ENCODE measurements at regions not wholly inside any gene's neighbourhood (a gene's known extent, or its start where the extent isn't known, plus 50 kb on each side); places are given as distances from the start of the nearest gene placed in this dataset.
"Not testable (repeated sequence)": the region's sequence is repeated elsewhere in the genome, so short reads cannot be mapped to it uniquely, and the experiment has no call there.

- DNase-seq, H3K4me3 Mint-ChIP-seq, H3K27me3 Mint-ChIP-seq, POLR2A ChIA-PET, H3K36me3 Mint-ChIP-seq, H3K27ac Mint-ChIP-seq, H3K4me1 Mint-ChIP-seq, ATAC-seq: not testable (repeated sequence)
- H3K9me3 Mint-ChIP-seq, result peaks cover 0 to 21% (median 5%) of the 10 kb centered on the region in 9 donors
These were observed 163.4 kb downstream of the VGLL3 start for GRCh38 chr3:86827582-86827981.

- no peak for ATAC-seq
- Mint-ChIP-seq H3K9me3 (peaks cover 0 to 21% (median 5%) of the 10 kb centered on the region in 9 donors), H3K4me1 (no peaks in the 10 kb centered on the region), H3K27ac (peak overlapping the region in 1 of 10 donors; percentile 45), H3K27me3 (no peaks in the 10 kb centered on the region), H3K36me3 (no peaks in the 10 kb centered on the region), H3K4me3 (no peak overlapping the region)
- no peak for DNase-seq
- POLR2A ChIA-PET, result no interaction called here
These were observed 164.7 kb downstream of the VGLL3 start for GRCh38 chr3:86826292-86826691.

GRCh38 chr3:86815880-86816279, 175.1 kb downstream of the VGLL3 start:
- POLR2A ChIA-PET, result no interaction called here
- DNase-seq (no peak), ATAC-seq (no peak)
- H3K9me3 Mint-ChIP-seq, result peaks cover 0 to 5% (median 0%) of the 10 kb centered on the region in 9 donors
- no peaks in the 10 kb centered on the region for H3K4me1 Mint-ChIP-seq
- no peaks in the 10 kb centered on the region for H3K36me3 Mint-ChIP-seq
- H3K27me3 Mint-ChIP-seq, result no peaks in the 10 kb centered on the region
- no peak overlapping the region for H3K27ac Mint-ChIP-seq
- no peak overlapping the region for H3K4me3 Mint-ChIP-seq

- DNase-seq (no peak), ATAC-seq (no peak)
- Mint-ChIP-seq H3K27ac (no peak overlapping the region), H3K9me3 (peaks cover 0 to 8% (median 0%) of the 10 kb centered on the region in 9 donors), H3K4me1 (no peaks in the 10 kb centered on the region), H3K27me3 (no peaks in the 10 kb centered on the region), H3K36me3 (no peaks in the 10 kb centered on the region), H3K4me3 (no peak overlapping the region)
- POLR2A ChIA-PET, result no interaction called here
These were observed 175.9 kb downstream of the VGLL3 start for GRCh38 chr3:86814918-86815655.

- Mint-ChIP-seq H3K9me3 (peaks cover 0 to 10% (median 0%) of the 10 kb centered on the region in 9 donors), H3K27me3 (no peaks in the 10 kb centered on the region), H3K36me3 (no peaks in the 10 kb centered on the region), H3K4me3 (no peak overlapping the region), H3K4me1 (no peaks in the 10 kb centered on the region), H3K27ac (no peak overlapping the region)
- DNase-seq, result no peak
- POLR2A ChIA-PET, result no interaction called here
- no peak for ATAC-seq
These were observed 176.6 kb downstream of the VGLL3 start for GRCh38 chr3:86814321-86814720.

GRCh38 chr3:86801921-86802320, 189.0 kb downstream of the VGLL3 start:
- POLR2A ChIA-PET, result no interaction called here
- no peak overlapping the region for H3K4me3 Mint-ChIP-seq
- peaks cover 0 to 8% (median 0%) of the 10 kb centered on the region in 3 donors for H3K36me3 Mint-ChIP-seq

GRCh38 chr3:86801066-86801465, 189.9 kb downstream of the VGLL3 start:
- ATAC-seq (no peak), DNase-seq (no peak)
- H3K4me1 Mint-ChIP-seq, result no peaks in the 10 kb centered on the region
- H3K4me3 Mint-ChIP-seq, result no peak overlapping the region
- POLR2A ChIA-PET, result no interaction called here
- no peak overlapping the region for H3K27ac Mint-ChIP-seq
- H3K9me3 Mint-ChIP-seq, result peaks cover 0 to 13% (median 6%) of the 10 kb centered on the region in 9 donors
- H3K27me3 Mint-ChIP-seq, result no peaks in the 10 kb centered on the region
- peaks cover 0 to 3% (median 0%) of the 10 kb centered on the region in 3 donors for H3K36me3 Mint-ChIP-seq

More at GRCh38 chr3:86801921-86802320, 189.0 kb downstream of the VGLL3 start:
- DNase-seq (no peak), ATAC-seq (no peak)
- H3K9me3 Mint-ChIP-seq, result peaks cover 0 to 22% (median 8%) of the 10 kb centered on the region in 9 donors
- H3K4me1 Mint-ChIP-seq, result no peaks in the 10 kb centered on the region
- H3K27ac Mint-ChIP-seq, result no peak overlapping the region
- no peaks in the 10 kb centered on the region for H3K27me3 Mint-ChIP-seq

GRCh38 chr3:86800116-86800515, 190.8 kb downstream of the VGLL3 start:
- Mint-ChIP-seq H3K36me3 (no peaks in the 10 kb centered on the region), H3K4me3 (no peak overlapping the region), H3K27me3 (no peaks in the 10 kb centered on the region), H3K4me1 (no peaks in the 10 kb centered on the region), H3K27ac (no peak overlapping the region), H3K9me3 (peaks cover 0 to 8% (median 2%) of the 10 kb centered on the region in 9 donors)
- DNase-seq (no peak), ATAC-seq (no peak)
- POLR2A ChIA-PET, result no interaction called here

- no peak for ATAC-seq
- H3K4me3 Mint-ChIP-seq, result no peak overlapping the region
- POLR2A ChIA-PET, result no interaction called here
- no peaks in the 10 kb centered on the region for H3K27me3 Mint-ChIP-seq
- peaks cover 0 to 8% (median 0%) of the 10 kb centered on the region in 9 donors for H3K9me3 Mint-ChIP-seq
- no peak for DNase-seq
- no peaks in the 10 kb centered on the region for H3K4me1 Mint-ChIP-seq
- H3K36me3 Mint-ChIP-seq, result no peaks in the 10 kb centered on the region
- no peak overlapping the region for H3K27ac Mint-ChIP-seq
These were observed 193.0 kb downstream of the VGLL3 start for GRCh38 chr3:86797946-86798345.

- Mint-ChIP-seq H3K9me3 (peaks cover 0 to 8% (median 0%) of the 10 kb centered on the region in 9 donors), H3K27me3 (no peaks in the 10 kb centered on the region), H3K4me3 (no peak overlapping the region), H3K4me1 (no peaks in the 10 kb centered on the region), H3K36me3 (no peaks in the 10 kb centered on the region), H3K27ac (no peak overlapping the region)
- DNase-seq, result no peak
- POLR2A ChIA-PET, result no interaction called here
- no peak for ATAC-seq
These were observed 196.4 kb downstream of the VGLL3 start for GRCh38 chr3:86794361-86795065.

- H3K9me3 Mint-ChIP-seq, result peaks cover 0 to 8% (median 0%) of the 10 kb centered on the region in 9 donors
- no peak overlapping the region for H3K4me3 Mint-ChIP-seq
- H3K27ac Mint-ChIP-seq, result no peak overlapping the region
- ATAC-seq, result no peak
- H3K27me3 Mint-ChIP-seq, result no peaks in the 10 kb centered on the region
- no peaks in the 10 kb centered on the region for H3K36me3 Mint-ChIP-seq
- H3K4me1 Mint-ChIP-seq, result no peaks in the 10 kb centered on the region
- POLR2A ChIA-PET, result no interaction called here
- no peak for DNase-seq
These were observed 197.2 kb downstream of the VGLL3 start for GRCh38 chr3:86793786-86794185.

GRCh38 chr3:86792316-86792715, 198.6 kb downstream of the VGLL3 start:
- H3K4me3 Mint-ChIP-seq, result no peak overlapping the region
- no peak for DNase-seq

GRCh38 chr3:86790884-86791549, 199.9 kb downstream of the VGLL3 start:
- POLR2A ChIA-PET, result no interaction called here
- H3K9me3 Mint-ChIP-seq, result peaks cover 0 to 2% (median 0%) of the 10 kb centered on the region in 9 donors
- DNase-seq (no peak), ATAC-seq (no peak)
- no peaks in the 10 kb centered on the region for H3K27me3 Mint-ChIP-seq
- H3K27ac Mint-ChIP-seq, result no peak overlapping the region
- H3K36me3 Mint-ChIP-seq, result no peaks in the 10 kb centered on the region
- H3K4me1 Mint-ChIP-seq, result no peaks in the 10 kb centered on the region
- H3K4me3 Mint-ChIP-seq, result no peak overlapping the region

More at GRCh38 chr3:86792316-86792715, 198.6 kb downstream of the VGLL3 start:
- ATAC-seq, result no peak
- Mint-ChIP-seq H3K27ac (no peak overlapping the region), H3K4me1 (no peaks in the 10 kb centered on the region), H3K36me3 (no peaks in the 10 kb centered on the region), H3K9me3 (peaks cover 0 to 2% (median 0%) of the 10 kb centered on the region in 9 donors), H3K27me3 (no peaks in the 10 kb centered on the region)
- POLR2A ChIA-PET, result no interaction called here
